ENCODE measurements at regions not wholly inside any gene's neighbourhood (a gene's known extent, or its start where the extent isn't known, plus 50 kb on each side); places are given as distances from the start of the nearest gene placed in this dataset.
"Not testable (repeated sequence)": the region's sequence is repeated elsewhere in the genome, so short reads cannot be mapped to it uniquely, and the experiment has no call there.

DNA sequence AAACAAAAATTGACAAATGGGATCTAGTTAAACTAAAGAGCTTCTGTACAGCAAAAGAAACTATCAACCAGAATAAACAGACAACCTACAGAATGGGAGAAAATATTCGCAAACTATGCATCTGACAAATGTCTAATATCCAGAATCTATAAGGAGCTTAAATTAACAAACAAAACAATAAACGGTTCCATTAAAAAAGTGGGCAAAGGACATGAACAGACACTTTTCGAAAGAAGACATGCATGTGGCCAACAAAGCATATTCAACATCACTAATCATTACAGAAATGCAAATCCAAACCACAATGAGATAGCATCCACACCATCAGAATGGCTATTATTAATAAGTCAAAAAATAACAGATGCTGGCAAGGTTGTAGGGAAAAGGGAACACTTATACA lies 50.5 kb upstream of the MED13L start:
- CTCF ChIA-PET; ATAC-seq (ENCODE audit: low read depth); H3K9me3 Mint-ChIP-seq; intact Hi-C loops (cut with micrococcal nuclease); H3K36me3 Mint-ChIP-seq (ENCODE audit: low read depth); H3K27me3 Mint-ChIP-seq; H3K4me3 Mint-ChIP-seq; DNase-seq: not testable (repeated sequence)
- peak overlapping the region; percentile 36 for H3K27ac Mint-ChIP-seq
- POLR2A ChIA-PET = interaction anchor here (0.6 to 4.1 kb wide), 2 partner anchors 8 to 76 kb away, joined by 3 to 30 read pairs; no protein-coding TSS in a partner anchor
- peaks cover 28% of the 10 kb centered on the region for H3K4me1 Mint-ChIP-seq

DNA sequence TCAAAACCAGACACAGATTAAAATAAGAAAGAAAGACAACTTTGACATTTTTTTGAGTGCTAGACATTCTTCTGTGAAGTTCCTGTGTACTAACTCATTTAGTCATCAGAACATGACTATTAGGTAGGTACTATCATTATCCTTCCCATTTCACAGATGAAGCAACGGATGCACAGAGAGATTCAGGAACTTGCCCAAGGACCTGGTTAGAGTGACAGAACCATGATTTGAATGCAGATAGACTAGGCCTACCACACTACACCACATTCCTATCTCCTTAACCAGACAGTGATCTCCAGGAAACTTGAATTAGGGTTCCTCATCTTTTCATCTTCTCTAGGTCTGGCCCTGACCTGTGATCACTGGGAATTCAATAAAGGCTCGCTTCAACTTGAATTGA lies 54.4 kb upstream of the MED13L start:
- Mint-ChIP-seq H3K4me1 (peaks cover 36% of the 10 kb centered on the region), H3K27ac (peak overlapping the region; percentile 24), H3K36me3 (ENCODE audit: low read depth) (no peaks in the 10 kb centered on the region), H3K4me3 (no peak overlapping the region), H3K9me3 (peaks cover 2% of the 10 kb centered on the region), H3K27me3 (no peaks in the 10 kb centered on the region)
- intact Hi-C loops (cut with micrococcal nuclease) = no loop called here
- CTCF ChIA-PET = no interaction called here
- TF ChIP-seq, protein P1, sequence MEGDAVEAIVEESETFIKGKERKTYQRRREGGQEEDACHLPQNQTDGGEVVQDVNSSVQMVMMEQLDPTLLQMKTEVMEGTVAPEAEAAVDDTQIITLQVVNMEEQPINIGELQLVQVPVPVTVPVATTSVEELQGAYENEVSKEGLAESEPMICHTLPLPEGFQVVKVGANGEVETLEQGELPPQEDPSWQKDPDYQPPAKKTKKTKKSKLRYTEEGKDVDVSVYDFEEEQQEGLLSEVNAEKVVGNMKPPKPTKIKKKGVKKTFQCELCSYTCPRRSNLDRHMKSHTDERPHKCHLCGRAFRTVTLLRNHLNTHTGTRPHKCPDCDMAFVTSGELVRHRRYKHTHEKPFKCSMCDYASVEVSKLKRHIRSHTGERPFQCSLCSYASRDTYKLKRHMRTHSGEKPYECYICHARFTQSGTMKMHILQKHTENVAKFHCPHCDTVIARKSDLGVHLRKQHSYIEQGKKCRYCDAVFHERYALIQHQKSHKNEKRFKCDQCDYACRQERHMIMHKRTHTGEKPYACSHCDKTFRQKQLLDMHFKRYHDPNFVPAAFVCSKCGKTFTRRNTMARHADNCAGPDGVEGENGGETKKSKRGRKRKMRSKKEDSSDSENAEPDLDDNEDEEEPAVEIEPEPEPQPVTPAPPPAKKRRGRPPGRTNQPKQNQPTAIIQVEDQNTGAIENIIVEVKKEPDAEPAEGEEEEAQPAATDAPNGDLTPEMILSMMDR (IDR thresholded peaks at IDR 0.05) = no peak
- no peak for DNase-seq
- no peak for ATAC-seq (ENCODE audit: low read depth)
- POLR2A ChIA-PET = interaction anchor here (1.1 kb wide), 1 partner anchor 9 kb away, joined by 6 read pairs; no protein-coding TSS in a partner anchor

DNA sequence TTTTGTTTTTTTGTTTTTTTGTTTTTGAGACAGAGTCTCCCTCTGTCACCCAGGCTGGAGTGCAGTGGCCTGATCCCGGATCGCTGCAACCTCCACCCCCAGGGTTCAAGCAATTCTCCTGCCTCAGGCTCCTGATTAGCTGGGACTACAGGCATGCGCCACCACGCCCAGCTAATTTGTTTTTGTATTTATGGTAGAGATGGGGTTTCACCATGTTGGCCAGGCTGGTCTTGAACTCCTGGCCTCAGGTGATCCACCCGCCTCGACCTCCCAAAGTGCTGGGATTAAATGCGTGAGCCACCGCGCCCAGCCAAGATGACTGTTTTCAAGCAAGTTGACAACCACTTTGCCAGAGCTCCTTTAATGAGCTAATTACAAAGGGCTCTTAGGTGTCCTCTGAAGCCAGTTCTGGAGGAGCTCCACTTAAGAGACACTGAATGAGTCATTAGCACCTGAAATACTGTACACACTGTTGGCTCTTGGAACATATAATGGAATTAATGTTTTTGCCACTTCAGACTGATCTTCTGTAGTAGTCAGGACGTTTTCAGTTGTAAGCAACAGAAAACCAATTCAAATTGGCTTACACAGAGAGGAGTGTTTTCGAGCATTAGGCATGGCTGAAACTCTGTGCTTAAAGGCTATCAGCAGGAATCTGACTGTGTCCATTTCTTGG lies 55.4 kb upstream of the MED13L start:
- Mint-ChIP-seq H3K36me3 (ENCODE audit: low read depth) (no peaks in the 10 kb centered on the region), H3K9me3 (peaks cover 2% of the 10 kb centered on the region), H3K4me1 (peaks cover 45% of the 10 kb centered on the region), H3K4me3 (no peak overlapping the region), H3K27me3 (no peaks in the 10 kb centered on the region), H3K27ac (no peak overlapping the region)
- ATAC-seq (ENCODE audit: low read depth) (no peak), DNase-seq (no peak)
- TF ChIP-seq, protein P1 (IDR thresholded peaks at IDR 0.05) = no peak
- ChIA-PET CTCF (interaction anchor here (0.7 to 1.1 kb wide), 4 partner anchors 57 to 364 kb away, joined by 3 read pairs; no protein-coding TSS in a partner anchor), POLR2A (interaction anchor here (0.6 to 1.1 kb wide), 3 partner anchors 10 to 270 kb away, joined by 4 to 6 read pairs (median 5); no protein-coding TSS in a partner anchor)
- intact Hi-C loops (cut with micrococcal nuclease) = no loop called here

DNA sequence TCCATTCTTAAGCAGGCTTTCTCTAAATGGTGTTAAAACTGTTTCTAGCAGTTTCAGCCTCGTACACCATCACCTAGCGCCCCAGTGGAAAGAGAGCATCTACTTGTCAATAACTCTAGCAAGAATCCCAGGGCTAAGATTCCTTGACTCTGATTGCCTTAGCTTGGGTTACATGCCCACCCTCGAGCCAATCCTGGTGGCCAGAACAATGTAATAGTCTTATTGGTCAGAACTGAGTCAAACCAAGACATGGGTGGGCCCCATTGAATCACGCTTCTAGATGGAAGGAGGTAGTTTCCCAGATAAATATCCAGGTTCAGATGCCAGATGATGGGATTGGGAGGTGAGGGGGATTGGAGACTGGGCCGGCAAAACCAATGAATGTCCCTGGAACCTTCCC lies 55.9 kb upstream of the MED13L start:
- Mint-ChIP-seq H3K4me3 (no peak overlapping the region), H3K36me3 (ENCODE audit: low read depth) (no peaks in the 10 kb centered on the region), H3K27me3 (no peaks in the 10 kb centered on the region), H3K27ac (peak overlapping the region; percentile 61), H3K4me1 (peaks cover 51% of the 10 kb centered on the region), H3K9me3 (peaks cover 2% of the 10 kb centered on the region)
- ATAC-seq (ENCODE audit: low read depth) (no peak), DNase-seq (no peak)
- POLR2A ChIA-PET = interaction anchor here (0.6 kb wide), 1 partner anchor 271 kb away, joined by 5 read pairs; no protein-coding TSS in a partner anchor
- TF ChIP-seq, protein P1 (IDR thresholded peaks at IDR 0.05) = no peak
- CTCF ChIA-PET = interaction anchor here (0.7 to 1.1 kb wide), 4 partner anchors 57 to 364 kb away, joined by 3 read pairs; no protein-coding TSS in a partner anchor
- intact Hi-C loops (cut with micrococcal nuclease) = no loop called here

DNA sequence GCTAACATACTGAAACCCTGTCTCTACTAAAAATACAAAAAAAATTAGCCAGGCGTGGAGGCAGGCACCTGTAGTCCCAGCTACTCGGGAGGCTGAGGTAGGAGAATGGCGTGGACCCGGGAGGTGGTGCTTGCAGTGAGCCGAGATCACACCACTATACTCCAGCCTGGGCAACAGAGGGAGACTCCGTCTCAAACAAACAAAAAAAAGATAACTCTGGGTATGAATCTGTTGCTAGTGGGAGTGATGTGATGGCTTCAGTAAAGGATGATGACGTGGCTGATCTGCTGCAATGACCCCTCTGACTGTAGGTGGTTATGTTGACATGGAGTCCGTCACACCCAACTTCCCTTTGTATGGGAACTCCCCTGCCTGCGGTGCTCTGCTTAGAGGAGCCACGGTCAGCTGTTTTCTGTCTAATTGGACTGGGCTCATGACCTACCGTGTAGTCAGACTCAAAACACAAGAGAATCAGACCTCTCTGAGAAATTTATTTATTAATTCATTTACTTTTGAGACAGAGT lies 59.1 kb upstream of the MED13L start:
- Mint-ChIP-seq H3K36me3 (ENCODE audit: low read depth) (no peaks in the 10 kb centered on the region), H3K9me3 (peaks cover 2% of the 10 kb centered on the region), H3K27me3 (no peaks in the 10 kb centered on the region), H3K27ac (peak overlapping the region; percentile 97), H3K4me1 (peaks cover 79% of the 10 kb centered on the region), H3K4me3 (peak overlapping the region; percentile 73)
- POLR2A ChIA-PET = interaction anchor here (0.6 to 5.7 kb wide), 15 partner anchors 10 to 325 kb away, joined by 3 to 69 read pairs (median 6); partner anchors contain the start of genes MAP1LC3B2 and MED13L
- TF ChIP-seq, protein P1 (IDR thresholded peaks at IDR 0.05) = no peak
- ATAC-seq (ENCODE audit: low read depth) = peak; percentile 88
- intact Hi-C loops (cut with micrococcal nuclease) = loop anchor here (1.0 to 5.0 kb wide), 12 partner anchors 11 to 402 kb away; partner anchors contain the start of genes MAP1LC3B2, MED13L, RNFT2 and SPRING1
- peak; percentile 51 for DNase-seq
- CTCF ChIA-PET = interaction anchor here (1.1 to 3.6 kb wide), 4 partner anchors 23 to 273 kb away, joined by 3 to 13 read pairs (median 6); partner anchors contain the start of gene MAP1LC3B2

Data from activated B cell treated with CpG ODN at 0.5 μM for 24 hours (primary cell).